Prostate gland (tissue), 2 donors: ENCODE measurements at regions not wholly inside any gene's neighbourhood (a gene's known extent, or its start where the extent isn't known, plus 50 kb on each side); places are given as distances from the start of the nearest gene placed in this dataset.

Experiments
- CTCF ChIP-seq, 4 experiments: fragments of 200-600 bp in 2 of 4; fragments of 450-650 bp in 2 of 4; sonication (generic) in 2 of 4; IDR thresholded peaks; 1 replicate in 3 of 4; 2 replicates in 1 of 4; pipeline ENCODE4 v1.5.1; 2016 to 2019; ENCODE audit warnings: antibody characterized with exemption in 4 of 4, mild to moderate bottlenecking in 2 of 4, moderate library complexity in 2 of 4
- POLR2A ChIP-seq: fragments of 450-650 bp; IDR thresholded peaks from one replicate; pipeline ENCODE4 v1.6.1; 2016; ENCODE audit warnings: antibody characterized with exemption, mild to moderate bottlenecking

GRCh38 chr22:34116126-34116525 is 195.8 kb upstream of the LARGE1 start:
- no peak for TF ChIP-seq CTCF (IDR thresholded peaks at IDR 0.05)
- no peak for TF ChIP-seq POLR2A
